ENCODE measurements at regions not wholly inside any gene's neighbourhood (a gene's known extent, or its start where the extent isn't known, plus 50 kb on each side); places are given as distances from the start of the nearest gene placed in this dataset.

DNA sequence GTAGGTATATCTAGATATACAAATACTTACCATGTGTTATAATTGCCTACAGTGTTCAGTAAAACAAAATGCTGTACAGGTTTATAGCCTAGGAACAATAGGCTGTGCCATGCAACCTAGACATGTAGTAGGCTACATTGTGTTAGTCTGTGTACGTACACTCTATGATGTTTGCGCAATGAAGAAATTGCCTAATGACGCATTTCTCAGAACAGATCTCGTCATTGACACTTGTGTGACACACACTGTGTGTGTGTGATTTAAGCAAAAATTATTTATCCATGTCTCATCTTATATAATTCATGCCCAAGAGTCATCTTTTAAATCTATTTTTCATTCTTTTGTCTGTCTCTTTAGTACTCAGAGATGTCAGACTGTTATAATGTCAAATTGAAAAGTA lies 1888.8 kb upstream of the PCDH20 start:
- Histone ChIP-seq H3K4me3 (no peak overlapping the region), H3K9me3 (no peaks in the 10 kb centered on the region), H3K36me3 (ENCODE audit: insufficient read depth in 1 of 2, low read depth in 1 of 2) (no peaks in the 10 kb centered on the region), H3K4me1 (no peaks in the 10 kb centered on the region), H3K27ac (no peak overlapping the region), H3K27me3 (ENCODE audit: insufficient read depth in 3 of 3, low read length in 2 of 3) (no peaks in the 10 kb centered on the region)
- 93 to 98% (median 93%) methylated on average over 4 of the region's 4 CpGs for WGBS, 3 donors
- intact Hi-C loops (cut with DNase I) = no loop called here
- TF ChIP-seq, protein P1, sequence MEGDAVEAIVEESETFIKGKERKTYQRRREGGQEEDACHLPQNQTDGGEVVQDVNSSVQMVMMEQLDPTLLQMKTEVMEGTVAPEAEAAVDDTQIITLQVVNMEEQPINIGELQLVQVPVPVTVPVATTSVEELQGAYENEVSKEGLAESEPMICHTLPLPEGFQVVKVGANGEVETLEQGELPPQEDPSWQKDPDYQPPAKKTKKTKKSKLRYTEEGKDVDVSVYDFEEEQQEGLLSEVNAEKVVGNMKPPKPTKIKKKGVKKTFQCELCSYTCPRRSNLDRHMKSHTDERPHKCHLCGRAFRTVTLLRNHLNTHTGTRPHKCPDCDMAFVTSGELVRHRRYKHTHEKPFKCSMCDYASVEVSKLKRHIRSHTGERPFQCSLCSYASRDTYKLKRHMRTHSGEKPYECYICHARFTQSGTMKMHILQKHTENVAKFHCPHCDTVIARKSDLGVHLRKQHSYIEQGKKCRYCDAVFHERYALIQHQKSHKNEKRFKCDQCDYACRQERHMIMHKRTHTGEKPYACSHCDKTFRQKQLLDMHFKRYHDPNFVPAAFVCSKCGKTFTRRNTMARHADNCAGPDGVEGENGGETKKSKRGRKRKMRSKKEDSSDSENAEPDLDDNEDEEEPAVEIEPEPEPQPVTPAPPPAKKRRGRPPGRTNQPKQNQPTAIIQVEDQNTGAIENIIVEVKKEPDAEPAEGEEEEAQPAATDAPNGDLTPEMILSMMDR (IDR thresholded peaks at IDR 0.05) = no peak
- no peak for ATAC-seq
- no peak for DNase-seq

DNA sequence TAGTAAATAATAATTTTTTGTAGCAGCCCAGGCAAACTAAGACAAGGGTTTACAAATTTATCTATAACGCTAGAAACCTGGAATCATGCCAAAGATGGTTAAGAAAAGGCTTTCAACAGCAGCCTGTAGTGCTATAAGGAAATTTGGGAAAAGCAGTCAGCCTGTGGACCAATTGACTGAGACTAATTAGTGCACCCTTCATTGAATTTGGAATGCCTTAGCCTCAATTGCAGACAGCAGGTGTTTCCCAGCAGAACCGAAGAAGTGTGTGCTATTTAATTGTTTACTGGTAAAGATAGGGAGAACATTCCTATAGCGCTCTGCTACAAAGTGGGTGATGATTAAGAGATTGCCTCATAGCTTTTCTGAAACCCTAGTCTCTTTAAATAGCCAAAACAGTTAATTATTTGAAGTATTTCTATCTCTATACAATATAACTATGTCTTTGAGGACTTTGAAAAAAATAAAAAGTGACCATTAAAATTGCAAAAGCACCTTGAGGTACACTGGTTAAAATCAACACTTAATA lies 1884.3 kb upstream of the PCDH20 start:
- no peaks in the 10 kb centered on the region for H3K4me1 ChIP-seq
- no peaks in the 10 kb centered on the region for H3K27me3 ChIP-seq (ENCODE audit: insufficient read depth in 3 of 3, low read length in 2 of 3)
- DNase-seq (no peak), ATAC-seq (no peak)
- H3K27ac ChIP-seq = no peak overlapping the region
- intact Hi-C loops (cut with DNase I) = no loop called here
- no peak overlapping the region for H3K4me3 ChIP-seq
- 56 to 69% (median 61%) methylated on average over 3 of the region's 3 CpGs for WGBS, 3 donors
- TF ChIP-seq, protein P1 (IDR thresholded peaks at IDR 0.05) = no peak
- H3K9me3 ChIP-seq = no peaks in the 10 kb centered on the region
- H3K36me3 ChIP-seq (ENCODE audit: insufficient read depth in 1 of 2, low read depth in 1 of 2) = no peaks in the 10 kb centered on the region

DNA sequence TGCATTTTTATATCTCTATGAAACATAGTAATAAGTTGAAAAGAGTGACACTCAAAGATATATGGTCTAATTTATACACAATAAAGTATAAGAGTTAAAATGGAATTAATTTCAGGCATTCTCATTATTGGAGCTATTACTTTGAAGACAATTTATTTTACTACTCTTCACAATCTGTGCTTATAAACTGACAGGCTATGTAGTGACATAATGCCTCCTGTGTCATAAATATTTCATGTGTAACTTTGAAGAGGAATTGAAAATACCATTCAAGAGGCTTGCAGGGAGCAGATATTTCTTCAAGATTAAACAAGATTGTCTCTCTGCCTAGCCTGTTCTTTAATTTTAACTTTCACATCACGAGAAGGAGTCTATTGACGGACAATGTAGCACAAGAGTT lies 1881.5 kb upstream of the PCDH20 start:
- Histone ChIP-seq H3K4me3 (no peak overlapping the region), H3K36me3 (ENCODE audit: insufficient read depth in 1 of 2, low read depth in 1 of 2) (no peaks in the 10 kb centered on the region), H3K4me1 (no peaks in the 10 kb centered on the region), H3K27me3 (ENCODE audit: insufficient read depth in 3 of 3, low read length in 2 of 3) (no peaks in the 10 kb centered on the region), H3K27ac (no peak overlapping the region), H3K9me3 (no peaks in the 10 kb centered on the region)
- TF ChIP-seq, protein P1 (IDR thresholded peaks at IDR 0.05) = no peak
- no peak for DNase-seq
- intact Hi-C loops (cut with DNase I) = no loop called here
- WGBS, 3 donors = 81 to 88% (median 86%) methylated on average over 2 of the region's 2 CpGs
- ATAC-seq = no peak

DNA sequence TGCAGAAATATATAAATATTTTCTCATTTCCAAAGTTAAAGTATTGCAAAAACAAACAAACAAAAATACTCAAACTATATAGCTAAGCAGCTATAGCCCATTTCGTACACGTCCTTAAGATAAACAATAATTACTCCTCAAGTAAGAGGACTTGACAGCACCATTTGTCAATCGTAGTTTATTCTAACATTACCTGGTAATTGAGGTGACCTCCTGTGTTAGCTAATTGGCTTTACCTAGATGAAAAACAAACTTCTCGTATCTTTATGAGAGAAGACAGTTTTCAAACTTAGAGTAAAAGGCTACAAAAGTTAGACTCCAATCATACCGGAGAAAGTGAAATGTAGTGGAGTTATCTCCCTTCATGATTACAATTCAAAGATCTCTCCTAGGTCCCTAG lies 1876.1 kb upstream of the PCDH20 start:
- Histone ChIP-seq H3K4me3 (no peak overlapping the region), H3K36me3 (ENCODE audit: insufficient read depth in 1 of 2, low read depth in 1 of 2) (no peaks in the 10 kb centered on the region), H3K4me1 (no peaks in the 10 kb centered on the region), H3K9me3 (no peaks in the 10 kb centered on the region), H3K27ac (no peak overlapping the region), H3K27me3 (ENCODE audit: insufficient read depth in 3 of 3, low read length in 2 of 3) (no peaks in the 10 kb centered on the region)
- intact Hi-C loops (cut with DNase I) = no loop called here
- DNase-seq = no peak
- WGBS, 3 donors = 69 to 72% (median 70%) methylated on average over 5 of the region's 5 CpGs
- ATAC-seq = no peak
- TF ChIP-seq, protein P1 (IDR thresholded peaks at IDR 0.05) = no peak

DNA sequence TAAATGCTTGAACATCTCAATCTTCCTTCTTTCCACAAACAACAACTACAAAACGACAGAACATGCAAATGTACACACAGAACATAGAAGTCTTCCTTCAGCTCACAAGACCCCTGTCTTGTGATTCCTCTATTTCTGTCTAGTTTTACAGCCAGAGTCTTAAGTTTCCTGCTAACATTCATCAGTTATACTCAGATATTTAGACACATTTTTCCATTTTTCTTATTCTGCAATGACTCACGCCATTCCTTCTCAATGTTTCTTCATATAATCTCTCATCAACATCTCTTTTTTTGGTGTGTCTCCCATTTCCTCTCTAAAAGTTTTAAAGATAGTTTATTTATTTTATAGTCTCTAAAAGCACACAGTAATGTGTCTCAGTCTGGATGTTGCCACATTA lies 1872.9 kb upstream of the PCDH20 start:
- no peak overlapping the region for H3K27ac ChIP-seq
- DNase-seq (no peak), ATAC-seq (no peak)
- 62 to 85% (median 71%) methylated on average over 2 of the region's 2 CpGs for WGBS, 3 donors
- H3K27me3 ChIP-seq (ENCODE audit: insufficient read depth in 3 of 3, low read length in 2 of 3) = no peaks in the 10 kb centered on the region
- intact Hi-C loops (cut with DNase I) = no loop called here
- no peaks in the 10 kb centered on the region for H3K4me1 ChIP-seq
- H3K36me3 ChIP-seq (ENCODE audit: insufficient read depth in 1 of 2, low read depth in 1 of 2) = no peaks in the 10 kb centered on the region
- H3K4me3 ChIP-seq = no peak overlapping the region
- H3K9me3 ChIP-seq = no peaks in the 10 kb centered on the region
- TF ChIP-seq, protein P1 (IDR thresholded peaks at IDR 0.05) = no peak

All from psoas muscle (tissue), 7 donors.